Stimulated activated CD4-positive, alpha-beta T cell treated with anti-CD3 and anti-CD28 coated beads, Interleukin-2, amount 100 ng/mL, for 4 hours (primary cell): ENCODE measurements at regions not wholly inside any gene's neighbourhood (a gene's known extent, or its start where the extent isn't known, plus 50 kb on each side); places are given as distances from the start of the nearest gene placed in this dataset.
"Not testable (repeated sequence)": the region's sequence is repeated elsewhere in the genome, so short reads cannot be mapped to it uniquely, and the experiment has no call there.

ENCODE experiments used
- DNase-seq: peaks from one replicate; pipeline ENCODE4 v3.0.0-alpha.2; 2020; ENCODE audit warnings: low read depth

DNA sequence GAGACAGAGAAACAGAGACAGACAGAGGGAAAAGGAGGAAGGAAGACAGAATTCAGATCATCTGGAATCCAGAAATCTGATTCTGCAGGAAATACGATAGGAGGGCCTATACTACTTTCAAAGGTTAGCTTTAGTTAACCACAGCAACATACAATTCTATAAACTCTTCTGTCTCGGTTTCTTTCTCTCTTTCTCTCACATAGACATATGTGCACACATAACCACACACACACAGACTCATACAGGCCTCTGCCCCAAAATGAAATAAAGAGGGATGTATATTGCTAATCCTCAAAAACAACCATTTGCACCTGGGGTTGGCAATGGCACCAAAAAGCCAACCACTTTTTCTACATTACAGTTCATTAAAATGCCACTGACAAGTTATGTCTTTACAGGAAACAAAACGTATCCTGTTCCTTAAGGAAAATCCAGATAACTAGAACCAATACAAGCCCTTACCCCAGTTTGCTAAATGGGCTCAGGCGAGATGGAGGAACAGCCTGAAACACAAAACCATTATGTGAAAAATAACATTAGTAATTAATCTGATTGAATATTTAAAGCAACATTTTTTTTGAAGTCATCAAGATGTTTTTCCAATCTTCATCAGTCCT lies 372.3 kb upstream of the CCNH start:
- DNase-seq: no peak

DNA sequence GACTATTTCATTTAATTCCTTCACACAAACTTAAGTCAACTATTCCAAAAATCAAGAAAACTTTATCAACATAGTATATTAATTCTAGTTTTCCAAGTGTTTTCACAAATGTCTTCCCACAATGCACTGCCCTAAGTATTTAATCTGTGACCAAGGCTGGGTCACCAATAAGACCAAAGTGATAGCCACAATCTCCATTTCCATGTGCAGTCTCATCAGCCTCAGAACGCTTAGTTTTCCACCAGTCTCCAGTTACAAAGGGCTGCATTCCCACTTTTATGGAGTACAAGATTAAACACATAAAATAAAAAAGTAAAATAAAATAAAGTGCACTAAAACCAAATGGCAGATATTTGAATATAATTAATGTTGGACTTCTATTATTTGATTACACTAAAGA lies 371.6 kb upstream of the CCNH start:
- no peak for DNase-seq

DNA sequence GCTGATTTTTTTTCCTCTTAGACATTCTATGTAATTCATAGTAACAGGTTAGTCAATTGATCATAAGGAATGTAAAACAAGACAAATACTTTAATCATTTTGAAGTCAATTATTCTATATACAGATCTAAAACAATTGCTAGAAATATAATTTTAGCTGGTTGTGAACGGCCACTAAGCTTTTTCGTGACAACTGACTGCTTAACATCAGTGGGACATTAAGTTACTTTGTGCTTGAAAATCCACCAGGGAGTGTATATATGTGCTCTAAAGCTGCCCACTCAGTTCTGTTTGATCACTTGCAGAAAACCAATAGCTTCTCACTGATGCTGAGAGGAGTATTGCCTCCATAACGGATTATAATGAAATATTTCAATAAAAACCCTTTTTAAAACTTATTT lies 370.2 kb upstream of the CCNH start:
- no peak for DNase-seq

DNA sequence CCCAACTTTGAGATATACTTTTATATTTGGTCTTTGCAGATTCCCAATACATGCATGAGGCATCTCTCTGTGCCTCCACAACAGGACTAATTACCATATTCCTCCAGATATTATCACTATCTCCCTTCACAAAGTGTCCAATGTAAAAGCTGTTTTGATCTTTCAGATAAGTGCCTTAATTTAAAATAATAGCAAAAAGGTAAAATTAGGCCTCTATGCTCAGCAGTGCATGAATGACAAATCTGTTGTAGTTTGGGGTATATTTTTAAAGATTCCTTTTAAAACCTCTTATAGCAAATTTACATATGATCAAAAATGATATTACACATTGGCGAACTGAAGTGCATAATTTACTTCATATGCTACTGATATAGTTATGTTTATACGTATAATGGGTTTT lies 369.2 kb upstream of the CCNH start:
- DNase-seq: no peak

DNA sequence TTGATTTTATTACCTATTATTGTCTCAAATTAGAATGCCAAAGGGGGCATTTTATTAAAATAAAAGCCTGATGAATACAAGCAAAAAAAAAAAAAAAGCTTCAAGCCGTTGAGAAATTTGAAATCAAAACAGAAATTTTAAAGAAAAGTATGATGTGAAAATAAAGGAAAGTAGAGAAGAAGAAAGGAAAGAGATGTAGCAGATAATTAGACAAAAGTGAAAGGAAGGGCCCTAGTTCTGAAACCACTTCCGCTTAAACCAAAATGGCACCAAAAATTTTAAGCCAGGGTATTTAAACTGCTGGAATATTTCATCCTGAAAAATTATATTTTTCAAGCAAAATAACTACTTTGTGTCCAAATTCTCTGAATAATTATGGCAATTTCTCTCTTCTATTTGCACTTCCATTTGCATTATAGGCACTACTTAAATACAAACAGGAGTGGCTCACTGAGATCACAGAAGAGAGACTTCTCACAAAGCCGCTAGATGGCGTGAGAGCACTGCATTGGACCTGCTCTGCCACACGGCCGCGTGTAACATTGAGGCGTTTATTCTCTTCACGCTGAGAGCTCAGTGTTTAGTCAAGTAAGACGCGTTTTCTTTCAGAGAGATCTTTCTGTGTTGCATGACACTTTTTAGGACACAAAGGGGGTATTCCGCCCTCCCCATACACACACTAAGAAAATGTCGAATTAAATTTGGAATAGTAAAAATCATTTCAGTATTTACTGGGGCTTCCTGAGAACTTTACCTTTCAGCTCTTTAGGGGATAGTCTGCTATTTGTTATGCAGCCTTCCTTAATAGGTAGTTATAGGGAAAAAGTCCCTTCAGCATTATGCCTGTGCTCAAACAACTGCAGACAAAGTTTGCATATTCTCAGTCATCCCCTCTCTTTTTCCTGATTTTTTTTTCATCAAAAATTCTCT lies 368.4 kb upstream of the CCNH start:
- peak; percentile 61 for DNase-seq

DNA sequence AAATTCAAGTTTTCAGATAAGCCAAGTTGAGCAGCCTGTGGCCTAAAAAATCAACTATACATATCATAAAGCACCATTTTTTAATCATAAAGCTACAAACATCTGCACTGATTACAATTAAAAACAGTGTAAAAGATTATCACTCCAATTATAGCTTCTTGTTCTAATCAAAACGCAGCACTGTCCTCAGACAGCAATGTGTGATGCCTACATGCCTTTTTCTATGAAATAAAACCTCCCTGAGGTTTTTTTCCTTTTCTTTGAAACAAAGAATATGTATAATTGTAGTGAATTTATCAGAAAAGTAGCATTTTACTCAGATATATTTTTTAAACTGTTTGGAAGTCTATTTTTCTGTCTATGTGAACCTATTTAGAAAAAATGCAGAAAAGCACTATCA lies 366.1 kb upstream of the CCNH start:
- no peak for DNase-seq

DNA sequence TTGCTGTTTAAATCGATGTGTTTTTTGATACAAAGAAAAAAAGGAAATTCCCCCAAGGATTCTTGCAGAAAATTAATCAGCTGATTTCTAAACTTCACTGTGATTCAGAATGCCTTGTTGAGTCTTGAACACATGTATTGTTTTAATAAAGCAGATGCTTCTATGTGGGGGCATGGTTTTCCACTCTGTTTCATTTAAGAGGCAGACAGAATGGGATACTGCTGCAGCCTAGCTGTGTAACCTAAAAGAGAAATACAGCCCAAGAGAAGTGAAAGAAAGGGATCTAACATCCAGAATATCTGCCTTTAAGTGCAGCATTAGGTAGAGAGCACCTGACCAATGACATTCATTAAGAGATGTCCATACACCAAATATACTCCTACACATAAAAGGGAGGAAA lies 365.1 kb upstream of the CCNH start:
- no peak for DNase-seq

DNA sequence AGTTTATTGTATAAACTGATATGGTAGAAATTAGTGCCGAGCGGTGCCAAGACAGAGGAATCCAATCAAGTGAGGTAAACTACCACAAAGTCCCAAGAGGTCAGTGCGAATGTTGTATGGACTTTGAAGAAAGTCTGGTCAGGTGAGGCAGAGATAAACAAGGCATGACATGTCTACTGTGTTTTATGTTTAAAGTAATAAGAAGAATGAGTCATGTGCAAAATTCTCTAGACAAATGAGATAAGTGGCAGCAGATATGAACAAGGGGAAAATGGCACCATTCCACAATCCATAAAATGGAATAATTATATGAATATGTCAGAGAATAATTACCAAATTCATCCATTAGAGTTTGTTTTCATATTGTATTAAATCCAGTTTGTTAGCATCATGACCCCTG lies 364.1 kb upstream of the CCNH start:
- DNase-seq: no peak

DNA sequence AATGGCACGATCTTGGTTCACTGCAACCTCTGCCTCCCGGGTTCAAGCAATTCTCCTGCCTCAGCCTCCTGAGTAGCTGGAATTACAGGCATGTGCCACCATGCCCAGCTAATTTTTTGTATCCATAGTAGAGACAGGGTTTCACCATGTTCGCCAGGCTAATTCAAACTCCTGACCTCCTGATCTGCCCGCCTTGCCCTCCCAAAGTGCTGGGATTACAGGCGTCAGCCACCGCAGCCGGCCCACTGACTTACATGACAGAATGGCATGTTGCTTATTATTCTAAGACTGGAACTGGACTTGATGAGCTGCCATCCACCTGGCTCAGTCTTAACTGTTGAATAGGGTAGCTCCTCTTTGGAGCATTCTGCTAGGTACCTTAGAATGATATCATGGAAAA lies 363.6 kb upstream of the CCNH start:
- not testable (repeated sequence) for DNase-seq

DNA sequence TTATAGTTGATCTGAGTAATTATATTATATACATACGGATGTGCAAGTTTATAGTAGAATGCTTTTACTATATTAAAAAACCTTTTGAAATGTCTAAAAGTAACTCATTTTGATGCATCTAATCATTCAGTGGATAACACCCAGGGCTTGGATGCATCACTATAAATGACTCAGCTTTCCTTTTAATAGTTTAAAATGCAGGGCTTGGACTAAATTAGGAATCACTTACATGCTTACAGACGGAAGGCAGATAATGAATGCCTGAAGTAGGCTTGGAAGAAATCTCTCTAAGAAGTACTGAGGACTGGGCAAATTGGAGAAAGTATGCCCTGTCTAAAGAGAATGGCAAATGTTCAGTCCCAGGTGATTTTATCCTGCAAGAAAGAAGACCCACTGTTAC lies 362.5 kb upstream of the CCNH start:
- DNase-seq: no peak

DNA sequence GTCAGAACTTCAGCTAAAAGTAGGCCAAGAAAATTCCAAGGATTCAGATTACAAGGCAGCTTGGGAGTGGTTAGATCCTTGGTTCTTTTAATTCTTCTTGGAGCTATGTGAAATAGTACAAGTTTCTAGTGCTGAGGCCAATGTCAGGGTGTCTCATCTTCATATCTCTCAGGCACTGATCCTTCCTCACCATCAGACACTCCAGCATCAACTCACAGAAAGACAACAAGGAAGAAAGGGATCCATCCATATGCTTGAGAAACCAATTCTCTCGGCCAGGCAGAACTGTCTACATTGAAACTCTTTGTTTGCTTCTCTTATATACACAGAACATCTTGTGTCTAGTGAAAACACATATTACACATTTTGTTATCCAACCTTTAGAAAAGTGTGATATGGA lies 362.1 kb upstream of the CCNH start:
- no peak for DNase-seq

DNA sequence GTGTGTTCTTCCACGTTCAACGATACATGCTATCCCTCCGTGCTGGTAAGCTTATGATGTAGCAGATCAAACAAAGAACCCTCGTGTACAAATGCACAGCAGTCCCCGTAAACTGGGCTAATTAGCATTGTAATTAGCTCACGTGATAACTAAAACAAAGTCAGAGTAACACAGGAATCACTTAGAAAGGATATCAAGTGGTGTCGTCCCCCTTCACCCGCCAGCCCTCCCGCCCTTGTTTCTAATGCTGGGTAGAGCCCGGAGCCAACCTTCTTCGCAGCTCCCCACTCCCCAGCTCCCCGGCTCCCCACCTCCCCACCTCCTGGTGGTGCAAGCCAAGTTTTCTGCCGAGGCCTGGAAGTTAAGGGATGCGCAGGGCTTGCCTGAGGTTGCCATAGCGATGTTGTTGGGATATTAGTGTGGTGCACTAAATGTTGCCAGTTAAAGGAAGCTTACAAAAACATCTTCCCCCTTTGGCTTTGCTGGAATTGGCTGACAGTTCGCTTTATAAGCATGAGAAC lies 357.9 kb upstream of the CCNH start:
- DNase-seq: no peak

DNA sequence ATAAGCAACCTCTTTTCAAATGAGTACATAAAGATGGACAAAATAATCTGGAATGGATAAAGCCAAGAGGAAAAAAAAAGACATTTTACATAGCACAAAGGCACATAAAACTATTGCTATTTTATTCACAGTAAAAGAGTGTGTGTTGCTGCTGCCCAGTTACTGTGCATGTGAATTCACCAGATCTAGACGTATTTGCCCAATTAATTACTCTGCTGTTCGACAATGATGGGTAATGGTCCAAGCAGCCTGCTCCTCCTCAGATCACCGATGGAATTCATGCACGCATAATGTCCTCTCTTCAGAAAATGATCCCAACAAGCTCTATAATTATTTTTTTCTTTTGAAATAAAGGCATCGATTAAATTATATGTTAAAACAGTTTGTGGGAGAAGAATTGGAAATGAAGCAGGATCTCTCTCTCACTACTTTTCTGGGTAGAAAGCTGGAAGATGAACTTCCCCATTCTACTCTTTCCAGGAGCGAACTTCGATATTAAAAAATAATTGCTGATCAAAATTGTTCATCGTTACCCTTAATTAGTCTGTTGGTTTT lies 357.4 kb upstream of the CCNH start:
- no peak for DNase-seq

DNA sequence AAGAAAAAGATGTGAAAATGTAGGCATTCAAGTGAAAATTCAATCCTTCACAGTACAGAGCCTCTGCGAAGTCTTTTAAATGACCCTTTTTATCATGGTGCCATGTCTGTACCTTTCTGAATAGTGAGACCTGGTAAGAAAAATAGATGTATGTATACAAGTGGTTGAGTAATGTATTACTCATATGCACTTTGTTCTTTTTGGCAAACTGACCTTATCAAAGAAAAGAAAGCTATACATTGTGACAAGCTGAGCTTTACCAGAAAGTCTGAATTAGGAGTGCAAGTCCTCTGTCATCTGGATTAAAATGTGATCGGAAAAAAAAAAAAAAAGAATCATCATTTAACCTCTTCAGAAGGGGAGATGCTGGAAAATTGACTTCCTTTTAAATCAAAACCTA lies 356.4 kb upstream of the CCNH start:
- DNase-seq: no peak

DNA sequence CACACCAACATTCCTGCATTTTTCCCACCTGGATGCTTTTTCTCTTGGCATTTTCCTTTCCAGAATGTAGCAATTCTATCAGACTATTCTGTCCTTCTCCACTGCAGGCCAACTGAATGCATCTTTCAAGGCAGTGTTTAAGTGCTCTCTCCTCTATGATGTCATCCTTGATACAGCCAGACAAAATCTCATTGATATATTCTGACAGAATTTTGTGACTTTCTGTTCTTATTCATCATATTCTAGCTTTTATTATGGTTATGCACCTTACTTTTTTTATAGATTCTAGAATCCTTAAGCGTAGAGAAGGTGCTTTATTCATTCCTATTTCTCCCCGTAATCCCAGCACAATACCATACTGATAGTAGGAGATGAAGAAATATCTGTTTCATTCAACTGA lies 355.5 kb upstream of the CCNH start:
- no peak for DNase-seq

DNA sequence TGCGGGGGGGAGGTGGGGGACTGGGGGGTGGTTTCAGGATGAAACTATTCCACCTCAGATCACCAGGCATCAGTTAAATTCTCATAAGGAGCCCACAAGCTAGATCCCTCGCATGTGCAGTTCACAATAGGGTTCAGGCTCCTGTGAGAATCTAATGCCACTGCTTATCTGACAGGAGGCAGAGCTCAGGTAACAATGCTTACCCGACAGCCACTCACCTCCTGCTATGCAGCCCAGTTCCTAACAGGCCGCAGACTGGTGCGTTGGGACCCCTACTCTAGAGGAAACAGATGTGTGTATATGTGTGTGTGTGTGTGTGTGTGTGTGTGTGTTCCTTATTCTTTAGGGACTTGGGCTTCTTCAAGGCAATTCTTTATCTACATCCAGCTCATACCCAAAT lies 352.3 kb upstream of the CCNH start:
- no peak for DNase-seq

DNA sequence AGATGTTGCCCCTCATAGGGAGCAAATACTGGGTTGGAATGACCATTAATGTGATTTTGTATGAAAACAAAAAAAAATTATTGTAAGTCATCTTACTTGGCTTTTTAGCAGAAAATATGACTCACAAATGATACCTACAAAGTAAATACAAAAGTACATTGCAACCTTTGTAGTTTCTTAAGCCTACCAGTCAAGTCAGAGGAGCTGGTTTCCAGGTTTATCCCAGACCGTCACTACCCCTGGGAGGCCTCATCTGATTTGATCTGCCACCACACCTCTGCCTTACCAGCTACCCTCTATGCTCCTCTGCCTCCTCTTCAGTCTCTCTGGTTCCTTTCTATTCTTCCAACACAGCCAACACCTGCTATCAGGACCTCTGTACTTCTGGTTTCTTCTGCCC lies 349.9 kb upstream of the CCNH start:
- DNase-seq: no peak

DNA sequence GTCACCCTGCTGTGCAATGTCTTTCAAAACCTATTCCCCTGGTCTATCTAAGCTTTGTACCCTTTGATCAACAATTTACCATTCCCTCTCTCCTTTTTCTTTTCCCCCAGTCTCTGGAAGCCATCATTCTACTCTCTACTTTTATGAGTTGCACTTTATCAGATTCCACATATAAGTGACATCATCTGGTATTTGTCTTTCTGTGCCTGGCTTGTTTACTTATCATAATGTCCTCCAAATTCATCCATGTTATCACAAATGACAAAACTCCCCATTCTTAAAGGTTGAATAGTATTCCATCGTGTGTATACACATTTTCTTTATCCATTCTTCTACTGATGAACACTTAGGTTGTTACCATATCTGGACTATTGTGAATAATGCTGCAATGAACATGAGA lies 344.2 kb upstream of the CCNH start:
- no peak for DNase-seq

DNA sequence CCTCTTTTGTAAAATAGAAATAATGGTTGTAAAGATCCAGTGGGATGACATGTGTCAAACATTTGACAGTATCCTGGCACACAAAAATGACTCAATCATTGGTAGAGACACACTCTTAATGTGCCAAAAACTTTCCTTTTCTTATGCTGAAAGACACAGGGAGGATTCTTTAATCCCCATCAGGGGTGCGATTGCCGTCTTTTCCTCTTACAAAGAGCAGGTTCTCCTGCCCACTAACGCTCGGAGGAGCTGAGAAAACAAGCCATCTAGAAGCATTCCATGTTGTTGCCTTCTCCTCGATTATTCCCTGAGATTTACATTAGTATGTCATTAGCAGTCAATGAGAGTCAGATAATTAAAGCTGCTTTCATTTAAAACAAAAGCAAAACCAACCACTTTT lies 342.6 kb upstream of the CCNH start:
- DNase-seq: no peak

DNA sequence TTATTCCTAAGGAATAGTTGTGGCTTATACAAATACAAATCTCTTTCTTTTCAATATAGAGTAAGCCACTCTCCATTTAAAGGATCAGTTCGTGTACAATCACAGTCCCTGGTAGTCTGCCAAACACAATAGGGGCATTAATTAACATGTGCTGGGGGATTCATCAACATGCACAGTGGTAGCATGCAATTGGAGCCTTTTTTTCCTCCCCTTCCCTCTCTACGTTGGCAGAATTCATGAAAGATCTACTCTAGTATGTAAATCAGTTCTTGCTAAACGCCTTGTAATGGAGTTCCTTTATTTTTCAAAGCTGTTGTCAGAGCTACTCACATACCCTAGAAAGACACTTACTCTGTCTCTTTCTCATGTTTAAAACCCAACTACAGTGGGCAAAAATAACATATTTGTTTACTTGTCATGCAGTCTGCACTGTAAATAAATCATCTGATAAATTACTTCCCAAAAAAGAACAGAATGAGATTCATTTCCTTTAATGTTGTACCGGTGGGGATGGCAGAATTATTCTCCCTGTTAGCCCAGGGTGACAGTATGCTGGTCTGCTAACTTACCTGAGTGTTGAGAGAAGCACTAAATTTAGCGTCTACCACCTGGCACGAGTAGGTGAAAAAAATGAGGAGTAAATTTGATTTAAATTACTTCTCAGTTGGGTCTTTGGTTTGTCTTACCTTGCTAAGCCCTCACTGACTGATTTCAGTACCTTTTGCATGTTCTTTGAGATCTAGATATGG lies 341.5 kb upstream of the CCNH start:
- no peak for DNase-seq

DNA sequence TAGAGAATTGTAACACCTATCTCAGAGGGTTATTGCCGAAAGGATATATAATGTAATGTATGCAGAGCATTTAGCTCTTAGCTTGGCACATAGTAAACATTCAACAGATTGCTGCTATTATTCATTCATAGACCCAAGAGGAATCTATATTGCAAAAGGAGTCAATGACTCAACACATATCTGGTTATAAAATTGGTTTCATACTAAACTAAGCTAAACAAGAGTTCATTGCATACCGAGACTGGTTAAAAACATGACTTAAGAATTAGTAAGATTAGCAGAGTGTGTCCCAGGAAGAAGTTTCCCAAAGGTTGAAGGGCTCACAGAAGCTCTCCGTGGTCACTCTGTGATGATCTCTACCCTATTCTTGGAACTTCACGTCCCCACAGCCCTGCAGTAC lies 339.6 kb upstream of the CCNH start:
- DNase-seq: no peak

DNA sequence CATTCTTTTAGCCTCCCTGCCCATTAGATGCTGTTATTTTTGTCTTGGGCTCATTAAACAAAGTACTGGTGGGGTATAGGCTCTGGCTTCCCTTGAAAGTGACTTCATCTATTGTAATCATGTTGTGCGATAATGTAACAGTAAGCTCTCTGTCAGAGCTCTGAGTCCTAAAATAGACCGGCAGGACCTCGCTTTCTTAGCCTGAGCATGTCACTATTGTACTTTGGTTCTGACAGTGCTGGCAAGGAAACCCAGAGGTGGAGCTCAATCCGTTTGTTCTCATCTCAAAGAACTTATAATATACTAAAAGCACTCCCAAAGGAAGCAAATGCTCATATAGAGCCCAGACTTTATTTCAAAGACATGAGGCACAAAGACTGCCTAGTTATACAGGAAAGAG lies 339.1 kb upstream of the CCNH start:
- DNase-seq: no peak
